NOMO-1 treated with dmso at 0.1 percent for 144 hours (cell line): ENCODE measurements at regions not wholly inside any gene's neighbourhood (a gene's known extent, or its start where the extent isn't known, plus 50 kb on each side); places are given as distances from the start of the nearest gene placed in this dataset.
"Not testable (repeated sequence)": the region's sequence is repeated elsewhere in the genome, so short reads cannot be mapped to it uniquely, and the experiment has no call there.

Experiments
- DNase-seq: peaks from one replicate; lab custom pipeline; 2025; ENCODE audit not compliant: unreplicated experiment; lab: John Stamatoyannopoulos, UW

DNA sequence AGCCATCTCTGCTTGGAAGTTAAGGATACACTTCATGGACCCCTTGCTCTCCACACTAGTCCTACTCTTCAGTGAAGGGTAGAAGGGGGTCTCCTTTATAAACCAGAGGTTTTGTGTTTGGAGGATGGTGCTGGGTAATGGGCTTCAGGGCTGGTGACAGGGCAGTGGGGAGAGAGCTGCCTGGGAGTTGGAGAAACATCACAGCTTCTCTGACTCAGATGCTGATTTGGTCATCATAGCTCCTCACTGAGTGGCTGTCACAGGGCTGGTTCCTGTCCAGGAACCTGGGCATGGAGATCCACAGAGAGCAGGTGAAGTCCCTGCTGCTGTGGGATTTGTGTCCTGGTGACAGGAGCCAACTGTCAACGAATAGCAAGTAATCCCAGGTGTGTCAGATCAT is 333.9 kb upstream of the ATP10A start:
- no peak for DNase-seq

DNA sequence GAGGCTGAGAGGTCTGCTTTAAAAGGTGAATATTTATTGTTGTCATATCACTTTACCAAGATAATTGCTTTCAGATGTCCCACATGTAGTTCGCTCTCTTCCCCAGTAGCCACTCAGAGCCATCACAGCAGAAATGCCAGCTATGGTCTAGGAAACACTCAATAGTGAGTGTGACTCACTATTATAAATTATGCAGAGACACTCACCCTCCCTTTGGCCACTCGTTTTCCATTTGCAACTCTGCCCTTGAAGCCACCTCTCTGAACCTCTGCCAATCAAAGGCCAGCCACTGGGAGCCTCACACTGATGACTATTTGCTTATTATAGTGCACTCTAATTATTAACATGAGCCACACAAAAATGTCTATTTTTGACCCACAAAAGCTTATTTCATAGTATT is 328.1 kb upstream of the ATP10A start:
- DNase-seq = no peak

DNA sequence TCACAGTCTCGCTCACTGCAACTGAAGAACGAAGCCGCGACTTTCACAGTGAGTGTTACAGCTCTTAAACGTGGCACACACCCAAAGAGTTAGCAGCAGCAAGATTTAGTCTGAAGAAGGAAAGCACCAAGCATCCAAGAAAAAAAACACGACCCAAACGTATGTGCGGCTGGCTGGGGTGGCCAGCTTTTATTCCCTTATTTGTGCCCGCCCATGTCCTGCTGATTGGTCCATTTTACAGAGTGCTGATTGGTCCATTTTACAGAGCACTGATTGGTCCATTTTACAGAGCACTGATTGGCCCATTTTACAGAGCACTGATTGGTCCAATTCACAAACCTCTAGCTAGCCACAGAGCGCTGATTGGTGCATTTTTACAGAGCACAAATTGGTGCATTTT is 323.0 kb upstream of the ATP10A start:
- not testable (repeated sequence) for DNase-seq

DNA sequence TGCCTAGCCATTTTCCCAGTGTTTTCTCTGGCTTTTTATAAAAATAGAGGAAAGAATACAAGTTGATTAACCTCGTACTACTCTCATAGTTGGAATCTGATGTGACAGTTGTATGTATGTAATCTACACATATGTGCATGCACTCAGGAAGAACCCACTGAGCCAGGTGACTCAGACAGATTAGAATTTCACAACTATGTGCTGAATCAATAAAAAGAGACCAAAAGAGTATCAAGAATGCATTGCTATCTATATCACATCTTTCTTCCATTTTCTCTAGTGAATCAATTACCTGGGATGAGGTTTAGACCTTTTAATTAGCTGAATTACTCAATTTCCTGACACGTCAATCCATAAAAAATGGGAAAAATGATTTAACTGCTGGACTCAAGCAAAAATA is 319.3 kb upstream of the ATP10A start:
- DNase-seq = no peak

DNA sequence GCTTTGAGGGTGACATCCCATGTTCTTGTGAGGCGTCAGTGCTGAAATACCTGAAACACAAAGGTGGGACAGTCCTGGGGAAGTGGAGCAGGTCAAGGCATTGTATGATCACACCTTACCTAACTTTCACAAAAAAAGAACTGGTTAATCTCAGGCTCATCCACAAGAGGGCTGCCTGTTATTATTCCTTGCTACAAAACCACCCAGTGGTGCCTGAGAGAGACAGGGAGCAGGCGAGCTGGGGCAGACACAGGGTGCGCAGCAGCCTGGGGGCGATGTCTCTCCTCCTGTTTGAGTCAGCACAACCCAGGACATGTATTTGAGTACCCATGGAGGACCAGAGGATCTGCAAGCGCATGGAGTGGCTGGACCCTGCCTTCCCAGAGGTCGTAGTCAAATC is 316.8 kb upstream of the ATP10A start:
- DNase-seq = no peak

DNA sequence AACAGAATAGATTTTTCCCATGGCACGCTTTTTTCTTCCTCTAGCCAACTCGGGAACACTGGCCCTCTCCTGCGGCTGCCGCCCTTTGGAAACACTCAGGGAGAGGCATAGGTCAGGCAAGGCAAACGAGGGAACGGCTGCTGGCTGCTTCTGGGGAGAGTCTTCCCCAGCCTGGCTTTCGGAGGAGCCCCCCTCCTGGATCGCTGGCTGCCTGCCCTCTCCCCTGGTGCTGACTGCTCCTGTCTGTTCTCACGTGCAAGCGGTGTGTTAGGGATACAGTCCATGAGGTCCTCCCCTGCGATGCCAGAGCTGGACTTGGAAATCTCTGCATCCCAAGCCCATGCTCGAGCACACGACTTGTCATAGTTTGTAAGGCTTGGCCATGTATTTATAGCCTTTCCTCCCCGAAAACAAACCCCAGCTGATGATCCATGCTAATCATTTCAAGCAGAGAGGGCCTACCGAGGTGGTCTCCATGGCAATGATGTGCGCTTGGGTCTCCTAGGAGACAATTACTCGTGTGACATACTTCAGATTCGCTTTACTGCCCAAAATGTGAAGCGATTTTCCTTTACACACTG is 315.6 kb upstream of the ATP10A start:
- DNase-seq = no peak

DNA sequence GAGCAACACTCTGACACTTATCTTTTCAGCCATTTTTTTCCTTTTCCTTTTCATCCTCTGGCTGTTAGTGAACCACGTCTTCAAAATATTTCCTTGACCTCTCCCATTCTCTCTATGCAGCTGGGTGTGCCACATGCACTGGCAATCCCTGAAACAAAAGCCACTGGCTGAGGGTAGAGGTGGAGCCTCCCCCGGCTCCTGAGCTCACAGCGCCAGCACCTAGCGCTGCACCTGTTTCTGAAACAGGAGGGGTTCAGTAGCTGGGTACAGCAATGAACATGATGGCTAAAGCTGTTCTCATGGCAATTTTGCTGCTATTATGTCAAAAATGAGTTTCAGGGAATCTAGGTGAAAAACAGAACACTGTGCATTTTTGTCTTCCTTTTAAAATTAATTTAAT is 314.7 kb upstream of the ATP10A start:
- no peak for DNase-seq

DNA sequence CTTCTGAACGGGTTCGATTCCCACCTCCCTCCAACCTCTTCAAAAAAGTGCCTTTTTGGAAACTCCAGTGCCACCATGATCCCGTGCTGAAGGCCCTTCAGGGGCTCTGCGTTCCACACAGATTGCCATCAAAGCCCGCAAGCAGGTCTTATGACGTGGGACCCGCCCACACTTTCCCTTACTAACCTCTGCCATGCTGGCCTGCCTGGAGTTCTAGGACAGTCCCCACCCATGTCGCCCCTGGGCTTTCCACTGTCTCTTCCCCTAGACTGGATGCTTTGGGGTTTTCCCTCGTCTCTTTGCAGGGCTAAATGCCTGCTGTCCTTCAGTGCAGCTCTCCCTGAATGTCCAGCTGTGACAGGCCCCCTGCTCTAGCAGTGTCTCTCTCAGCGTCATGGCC is 313.7 kb upstream of the ATP10A start:
- no peak for DNase-seq

DNA sequence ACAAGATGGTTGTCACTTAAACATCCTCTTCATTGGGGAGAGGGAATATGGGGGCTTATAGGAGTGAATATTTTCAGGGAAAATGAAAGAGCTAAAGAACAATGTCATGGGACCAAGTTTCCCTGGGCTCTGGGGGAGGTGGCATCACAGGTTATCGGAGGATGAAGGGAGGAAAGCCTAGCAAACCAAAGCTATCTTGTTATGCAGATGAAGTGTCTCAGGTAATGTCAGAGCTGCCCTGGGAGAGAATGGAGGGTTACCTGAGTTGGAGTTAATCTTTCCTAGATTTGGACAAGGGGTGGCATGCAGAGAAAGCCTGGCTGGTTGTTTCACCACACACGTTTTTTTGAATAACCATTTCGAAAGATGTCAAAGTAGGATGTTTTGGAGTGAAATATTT is 308.1 kb upstream of the ATP10A start:
- DNase-seq = no peak

DNA sequence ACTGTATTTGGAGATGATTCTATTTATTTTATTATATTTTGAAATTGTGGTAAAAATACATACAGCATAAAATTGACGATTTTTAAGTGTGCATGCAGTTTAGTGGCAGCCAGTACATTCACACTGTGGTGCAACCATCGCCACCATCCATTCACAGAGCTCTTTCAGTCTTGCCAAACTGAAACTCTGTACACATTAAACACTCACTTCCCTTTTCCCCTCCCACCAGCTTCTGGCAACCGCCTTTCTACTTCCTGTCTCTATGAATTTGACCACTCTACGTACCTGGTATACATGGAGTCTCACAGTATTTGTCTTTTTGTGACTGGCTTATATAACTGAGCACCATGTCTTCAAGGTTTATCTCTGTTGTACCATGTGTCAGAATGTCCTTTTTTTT is 303.3 kb upstream of the ATP10A start:
- peak; percentile 50 for DNase-seq

DNA sequence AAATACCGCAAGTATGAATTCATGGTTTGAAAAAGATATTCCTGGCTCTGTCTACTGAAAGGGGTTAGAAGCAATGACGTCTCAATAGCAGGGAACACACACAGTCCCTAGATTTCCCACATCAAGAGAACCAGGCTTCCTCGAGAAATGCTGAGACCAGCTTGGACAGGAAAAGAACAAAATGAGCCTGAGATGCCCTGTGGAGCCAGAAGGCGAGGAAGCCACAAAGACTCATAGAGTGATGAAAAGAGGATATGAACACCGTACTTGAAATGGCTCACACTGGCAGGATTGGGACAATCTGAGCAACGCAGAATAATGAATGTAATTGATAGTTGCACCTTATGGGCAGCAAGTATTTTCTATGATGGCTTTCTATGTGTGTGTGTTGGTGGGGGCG is 302.4 kb upstream of the ATP10A start:
- no peak for DNase-seq

DNA sequence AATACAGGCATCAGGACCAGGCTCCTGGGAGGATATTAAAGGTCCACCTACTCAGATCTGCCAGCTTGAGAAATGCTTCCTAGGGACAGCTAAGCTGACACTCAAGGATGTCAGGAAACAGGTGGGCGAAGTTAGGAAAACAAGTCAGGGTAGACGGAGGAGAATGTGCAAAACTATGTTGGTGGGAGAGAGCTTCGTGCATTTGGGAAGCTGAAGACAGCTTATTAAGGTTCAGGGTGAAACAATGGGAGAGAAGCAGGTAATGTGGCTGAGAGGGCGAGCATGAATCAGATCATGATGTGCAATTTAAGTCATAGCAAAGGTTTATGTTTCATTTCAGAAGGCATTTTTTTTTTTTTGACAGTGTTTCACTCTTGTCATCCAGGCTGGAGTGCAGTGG is 297.2 kb upstream of the ATP10A start:
- DNase-seq = no peak

DNA sequence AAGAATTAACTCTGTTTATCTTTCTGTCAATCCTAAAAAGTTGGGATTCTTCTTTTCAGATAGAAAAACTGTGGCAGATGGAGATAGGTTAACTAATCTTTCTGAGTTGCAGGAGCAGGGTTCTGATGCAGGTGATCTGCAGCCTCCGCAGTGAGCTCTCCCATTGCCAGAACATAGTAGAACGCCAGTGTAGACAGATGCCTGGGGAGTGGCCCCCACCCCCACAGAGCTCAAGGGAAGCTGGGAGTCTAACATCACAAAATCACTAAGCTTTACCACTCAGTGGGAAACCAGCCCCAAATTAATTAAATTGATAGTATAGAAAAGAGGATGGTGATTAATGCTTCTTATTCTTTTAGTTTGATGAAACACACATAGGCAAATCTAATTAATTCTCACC is 295.0 kb upstream of the ATP10A start:
- DNase-seq = no peak

DNA sequence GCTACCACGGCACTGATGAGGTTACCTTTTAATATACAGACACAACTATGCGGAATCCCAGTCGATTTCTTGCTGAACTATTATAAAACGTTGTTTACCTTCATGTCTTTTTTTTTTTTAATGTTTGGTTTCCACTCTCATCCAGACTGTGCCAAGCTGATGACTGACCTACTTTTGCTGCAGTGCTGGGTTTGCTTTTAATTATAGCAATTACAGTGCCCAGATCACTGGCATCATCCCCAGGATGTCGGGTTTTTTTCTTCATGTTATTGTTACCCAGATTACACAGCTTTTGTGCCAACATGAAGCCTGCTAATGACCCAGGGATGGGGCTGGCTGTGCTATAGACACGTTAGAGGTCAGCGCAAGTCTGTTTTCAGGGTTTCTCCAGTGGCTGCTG is 294.0 kb upstream of the ATP10A start:
- DNase-seq = no peak

DNA sequence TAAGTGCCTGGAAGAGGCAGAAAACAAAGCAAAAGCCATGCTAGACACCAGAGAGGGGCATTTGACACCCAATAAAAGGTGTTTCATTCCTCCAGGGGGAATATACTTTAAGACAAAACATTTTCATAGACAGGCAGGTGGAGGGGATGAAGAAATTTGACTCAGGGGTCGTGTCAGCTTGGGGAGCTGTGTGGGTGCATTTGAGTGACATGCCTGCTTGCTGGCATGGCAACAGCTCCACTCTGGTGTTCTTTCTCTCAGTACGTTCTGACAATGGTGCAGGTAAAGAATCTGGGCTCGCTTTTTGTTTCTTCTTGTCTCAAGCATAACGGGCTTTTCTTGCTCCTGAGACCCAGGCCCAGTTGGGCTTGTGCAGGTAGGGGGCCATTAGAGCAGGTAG is 292.9 kb upstream of the ATP10A start:
- DNase-seq = no peak

DNA sequence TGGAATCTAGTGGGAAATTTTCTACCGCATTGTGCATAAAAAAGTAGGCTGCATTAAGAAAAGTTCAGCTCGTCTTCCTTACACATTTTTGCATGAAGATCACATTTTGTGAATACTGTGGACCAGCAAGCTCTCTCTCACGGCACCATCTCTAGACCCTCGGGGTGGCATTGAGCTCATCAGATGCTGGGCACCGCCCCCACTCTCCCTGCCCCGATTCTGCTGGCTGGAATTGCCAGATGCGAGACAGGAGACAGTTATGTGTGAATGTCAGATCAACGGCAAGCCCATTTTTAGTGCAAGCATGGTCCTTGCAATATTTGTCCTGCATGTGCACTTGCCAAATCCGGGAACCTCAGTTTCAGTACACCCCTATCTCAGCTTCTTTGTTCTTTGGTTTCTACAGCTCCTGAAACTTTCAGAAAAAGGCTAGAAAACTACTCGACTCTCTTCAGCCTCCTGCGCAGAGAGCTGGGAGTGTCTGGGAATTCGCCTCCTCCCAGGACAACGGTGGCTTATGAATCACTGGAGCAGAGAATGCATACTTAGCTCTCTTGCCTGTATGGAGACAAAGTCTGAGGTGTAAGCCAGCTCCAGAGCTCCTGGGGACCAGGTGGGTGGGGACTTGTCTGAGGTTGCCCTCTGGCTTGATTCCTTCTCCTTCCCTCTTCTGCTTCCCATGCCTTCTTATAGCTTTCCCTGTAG is 285.2 kb upstream of the ATP10A start:
- no peak for DNase-seq

DNA sequence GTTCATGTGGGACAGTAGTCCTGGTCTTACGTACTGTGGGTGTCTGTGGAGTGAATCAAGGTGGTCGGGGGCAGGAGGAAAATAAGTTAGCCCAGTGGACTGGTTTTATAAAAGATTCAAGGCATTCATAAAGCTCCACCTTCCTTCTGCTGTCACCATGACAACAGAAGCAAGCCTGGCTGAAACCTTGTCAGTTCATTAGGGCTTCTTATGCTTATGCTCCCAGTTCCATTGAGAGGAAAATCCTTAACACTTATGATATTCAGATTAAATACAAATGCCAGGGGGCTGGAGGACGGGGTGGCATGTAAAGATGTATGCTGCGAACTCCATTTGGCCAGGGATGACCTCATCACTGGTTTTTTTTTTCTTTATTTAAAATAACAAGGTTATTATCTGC is 283.1 kb upstream of the ATP10A start:
- DNase-seq = no peak

DNA sequence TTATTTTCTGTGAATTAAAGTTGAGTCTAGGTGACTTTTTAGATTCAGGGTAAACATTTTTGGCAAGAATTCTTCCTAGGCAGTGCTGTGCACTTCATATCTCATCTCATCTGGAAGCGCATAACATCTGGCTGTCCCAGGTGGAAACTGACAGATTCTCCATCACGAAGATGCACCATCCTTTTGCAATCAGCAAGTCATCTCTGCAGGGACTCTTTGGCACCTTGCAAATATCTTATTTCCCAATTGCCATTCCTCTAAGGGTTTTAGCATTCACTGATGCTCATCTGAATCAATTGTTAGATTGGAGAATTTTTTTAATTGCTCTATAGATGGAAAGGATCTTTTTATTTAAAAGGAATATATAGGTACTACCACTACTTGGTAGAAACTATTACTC is 282.7 kb upstream of the ATP10A start:
- no peak for DNase-seq

DNA sequence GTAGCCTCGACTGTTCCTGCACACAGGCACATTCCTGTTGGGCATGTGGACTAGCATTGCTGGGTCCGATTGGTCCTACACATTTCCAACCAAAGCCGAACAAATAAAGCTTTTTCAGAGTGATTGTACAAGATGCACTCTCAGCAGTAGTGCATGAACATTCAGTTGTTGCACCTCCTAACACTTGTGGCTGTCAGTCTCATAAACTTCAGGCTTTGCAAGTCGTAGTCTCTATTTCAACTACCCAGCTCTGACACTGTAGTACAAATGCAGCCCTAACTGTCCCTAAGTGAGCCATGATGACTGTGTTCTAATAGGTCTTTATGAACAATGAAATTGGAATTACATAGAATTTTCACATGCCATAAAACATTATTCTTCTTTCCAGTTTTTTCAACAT is 281.7 kb upstream of the ATP10A start:
- no peak for DNase-seq

DNA sequence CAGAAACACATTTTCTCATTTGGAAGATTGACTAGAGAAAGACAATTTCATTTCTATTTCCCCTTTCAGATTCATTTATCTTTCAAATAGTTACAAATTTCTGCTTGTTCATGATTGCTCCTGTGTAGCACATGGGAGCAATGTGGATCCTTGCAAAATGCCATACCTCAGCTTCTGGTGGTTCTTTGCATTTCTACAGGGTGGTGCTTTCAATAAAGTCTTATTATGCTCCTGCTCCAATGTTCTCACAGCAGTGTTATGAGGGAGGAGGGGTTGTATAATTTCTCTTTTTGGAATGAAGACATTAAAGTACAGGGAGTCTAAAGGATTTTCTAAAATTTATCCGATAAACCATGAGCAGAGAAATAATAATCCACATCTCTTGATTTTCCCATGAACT is 280.1 kb upstream of the ATP10A start:
- DNase-seq = no peak

DNA sequence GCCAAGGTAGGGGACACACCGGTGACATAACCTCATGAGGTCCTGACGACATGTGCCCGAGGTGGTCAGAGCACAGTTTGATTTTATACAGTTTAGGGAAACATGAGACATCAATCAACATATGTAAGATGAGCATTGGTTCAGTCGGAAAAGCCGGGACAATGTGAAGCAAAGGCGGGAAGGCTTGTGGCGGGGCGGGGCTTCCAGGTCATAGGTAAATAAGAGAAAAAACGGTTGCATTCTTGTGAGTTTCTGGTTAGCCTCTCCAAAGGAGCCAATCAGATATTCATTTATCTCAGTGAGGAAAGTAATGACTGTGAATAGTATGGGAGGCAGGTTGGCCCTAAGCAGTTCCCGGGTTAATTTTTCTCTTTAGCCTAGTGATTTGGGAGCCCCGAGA is 271.7 kb upstream of the ATP10A start:
- DNase-seq = no peak

DNA sequence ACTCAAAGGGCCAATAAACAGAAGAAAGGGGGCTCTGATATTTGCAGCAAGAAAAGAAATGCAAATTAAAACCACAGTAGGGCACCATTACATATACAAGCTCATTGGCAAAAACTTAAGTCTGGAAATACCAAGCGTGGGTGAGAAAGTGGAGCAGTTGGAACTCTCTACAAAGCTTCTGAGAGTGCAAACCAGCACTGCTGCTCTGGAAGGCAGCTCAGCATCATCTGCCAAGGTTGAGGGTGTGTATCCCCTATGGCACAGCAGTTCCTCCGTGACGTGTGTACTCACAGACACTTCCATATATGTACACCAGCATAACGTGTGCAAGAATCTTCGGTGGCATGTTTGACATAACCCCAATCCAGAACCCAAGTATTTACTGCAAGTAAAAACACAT is 271.0 kb upstream of the ATP10A start:
- DNase-seq = no peak

DNA sequence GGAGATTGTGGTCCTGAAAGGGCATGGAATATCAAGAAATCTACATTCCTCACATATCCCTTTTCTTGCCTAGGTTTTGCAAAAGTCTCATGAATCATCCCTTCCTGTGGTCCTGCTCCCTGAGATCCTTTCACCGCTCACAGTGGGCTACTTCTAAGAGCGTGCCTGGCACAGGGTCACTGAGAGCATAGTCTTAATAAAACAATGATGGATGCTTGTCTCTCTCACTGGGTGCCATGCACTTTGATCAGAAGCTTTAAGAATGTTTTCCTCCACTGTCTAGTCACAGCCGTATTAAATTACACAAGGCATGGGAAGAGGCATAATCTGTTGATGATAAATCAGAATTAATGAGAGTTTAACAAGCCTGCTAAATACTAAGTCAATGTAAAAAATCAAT is 269.7 kb upstream of the ATP10A start:
- DNase-seq = no peak
